Astrocyte (in vitro differentiated cells and primary cell): ENCODE measurements at regions not wholly inside any gene's neighbourhood (a gene's known extent, or its start where the extent isn't known, plus 50 kb on each side); places are given as distances from the start of the nearest gene placed in this dataset.

Experiments
- DNase-seq: peaks from one replicate; pipeline ENCODE4 v3.0.0-alpha.2; 2010; ENCODE audit warnings: low read depth
- FAIRE-seq: peaks from 2 replicates; lab custom pipeline; 2011; peaks lifted over from hg19 to GRCh38; lab: Jason Lieb, UNC
- H2AFZ ChIP-seq: 2 replicates; pipeline ENCODE4 v1.6.0; 2012; ENCODE audit warnings: low read depth, low read length, inconsistent platforms
- H3K27ac ChIP-seq: 2 replicates; pipeline ENCODE4 v1.5.1; 2011; ENCODE audit warnings: low read depth, low read length, inconsistent platforms
- H3K27me3 ChIP-seq: 2 replicates; pipeline ENCODE4 v1.6.0; 2011; ENCODE audit warnings: low read length, inconsistent platforms; ENCODE audit not compliant: insufficient read depth
- H3K36me3 ChIP-seq: 2 replicates; pipeline ENCODE4 v1.5.1; 2011; ENCODE audit warnings: low read length, inconsistent platforms; ENCODE audit not compliant: insufficient read depth
- H3K4me1 ChIP-seq: 2 replicates; pipeline ENCODE4 v1.5.1; 2011; ENCODE audit warnings: low read length, inconsistent platforms; ENCODE audit not compliant: insufficient read depth
- H3K4me2 ChIP-seq: 2 replicates; pipeline ENCODE4 v1.6.0; 2012; ENCODE audit warnings: low read length, inconsistent platforms
- H3K4me3 ChIP-seq: 2 replicates; pipeline ENCODE4 v1.5.1; 2011; ENCODE audit warnings: low read depth, mild to moderate bottlenecking, low read length, inconsistent platforms; ENCODE audit not compliant: insufficient read depth
- H3K79me2 ChIP-seq: 2 replicates; pipeline ENCODE4 v1.6.0; 2012; ENCODE audit warnings: mild to moderate bottlenecking, low read length, inconsistent platforms; ENCODE audit not compliant: insufficient read depth
- H3K9ac ChIP-seq: 2 replicates; pipeline ENCODE4 v1.6.0; 2012; ENCODE audit warnings: mild to moderate bottlenecking, low read length, inconsistent platforms
- H3K9me3 ChIP-seq: 2 replicates; pipeline ENCODE4 v1.5.1; 2012; ENCODE audit warnings: low read depth, mild to moderate bottlenecking, low read length, inconsistent platforms; ENCODE audit not compliant: insufficient read depth
- H4K20me1 ChIP-seq: 2 replicates; pipeline ENCODE4 v1.6.0; 2012; ENCODE audit warnings: low read length, inconsistent platforms; ENCODE audit not compliant: insufficient read depth
- H3K27ac Mint-ChIP-seq: one replicate; pipeline ENCODE4 v1.8.0; 2021; ENCODE audit warnings: mild to moderate bottlenecking, mixed read lengths; ENCODE audit not compliant: unreplicated experiment
- H3K27me3 Mint-ChIP-seq: one replicate; pipeline ENCODE4 v1.8.0; 2021; ENCODE audit warnings: low read depth, mixed read lengths; ENCODE audit not compliant: unreplicated experiment
- H3K36me3 Mint-ChIP-seq: one replicate; pipeline ENCODE4 v1.8.0; 2021; ENCODE audit warnings: low read depth, mixed read lengths; ENCODE audit not compliant: unreplicated experiment
- H3K4me1 Mint-ChIP-seq: one replicate; pipeline ENCODE4 v1.8.0; 2021; ENCODE audit warnings: low read depth, mixed read lengths; ENCODE audit not compliant: unreplicated experiment
- H3K4me3 Mint-ChIP-seq: one replicate; pipeline ENCODE4 v1.8.0; 2021; ENCODE audit warnings: mild to moderate bottlenecking, moderate library complexity, mixed read lengths; ENCODE audit not compliant: unreplicated experiment
- H3K9me3 Mint-ChIP-seq: one replicate; pipeline ENCODE4 v1.8.0; 2021; ENCODE audit warnings: mild to moderate bottlenecking, mixed read lengths; ENCODE audit not compliant: unreplicated experiment
- EZH2 ChIP-seq: IDR thresholded peaks from 2 replicates; pipeline ENCODE4 v1.6.1; 2012; ENCODE audit warnings: mild to moderate bottlenecking, low read length, inconsistent platforms; ENCODE audit not compliant: insufficient read depth
- TF ChIP-seq, protein P1 (sequence below): IDR thresholded peaks from 2 replicates; pipeline ENCODE4 v1.5.1; 2011; ENCODE audit warnings: low read depth, mild to moderate bottlenecking, inconsistent platforms, low read length, moderate library complexity; ENCODE audit not compliant: insufficient read depth

DNA sequence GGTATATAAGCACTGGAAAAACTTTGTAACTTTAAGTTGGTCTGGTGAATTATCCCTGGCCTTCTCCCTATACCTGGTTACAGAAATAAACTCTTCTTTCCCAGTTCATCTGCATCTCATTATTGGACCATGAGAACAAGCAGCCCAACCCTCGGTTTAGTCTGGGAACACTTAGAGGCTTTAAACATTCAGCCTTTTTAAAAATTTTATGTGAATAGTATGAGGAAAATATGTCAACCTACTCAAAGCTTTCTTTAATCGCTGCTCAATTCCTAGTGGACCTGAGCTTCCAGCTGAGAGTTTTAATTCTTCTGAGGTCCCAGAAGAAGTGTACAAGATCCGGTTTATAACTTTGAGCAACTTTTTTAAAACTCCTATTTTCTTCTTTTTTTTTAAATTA lies 358.6 kb upstream of the NOCT start:
- Histone ChIP-seq H3K4me3 (no peak overlapping the region), H3K27ac (no peak overlapping the region), H3K9ac (no peak overlapping the region), H2AFZ (no peak overlapping the region), H3K27me3 (no peaks in the 10 kb centered on the region), H4K20me1 (no peaks in the 10 kb centered on the region), H3K4me1 (peaks cover 19% of the 10 kb centered on the region), H3K9me3 (no peaks in the 10 kb centered on the region), H3K79me2 (no peaks in the 10 kb centered on the region), H3K36me3 (no peaks in the 10 kb centered on the region), H3K4me2 (no peak overlapping the region)
- Mint-ChIP-seq H3K27me3 (peaks cover 2% of the 10 kb centered on the region), H3K9me3 (no peaks in the 10 kb centered on the region), H3K36me3 (peaks cover 1% of the 10 kb centered on the region), H3K4me1 (peaks cover 25% of the 10 kb centered on the region), H3K4me3 (no peak overlapping the region), H3K27ac (no peak overlapping the region)
- FAIRE-seq (no peak), DNase-seq (no peak)
- no peak for TF ChIP-seq EZH2
- TF ChIP-seq, protein P1, sequence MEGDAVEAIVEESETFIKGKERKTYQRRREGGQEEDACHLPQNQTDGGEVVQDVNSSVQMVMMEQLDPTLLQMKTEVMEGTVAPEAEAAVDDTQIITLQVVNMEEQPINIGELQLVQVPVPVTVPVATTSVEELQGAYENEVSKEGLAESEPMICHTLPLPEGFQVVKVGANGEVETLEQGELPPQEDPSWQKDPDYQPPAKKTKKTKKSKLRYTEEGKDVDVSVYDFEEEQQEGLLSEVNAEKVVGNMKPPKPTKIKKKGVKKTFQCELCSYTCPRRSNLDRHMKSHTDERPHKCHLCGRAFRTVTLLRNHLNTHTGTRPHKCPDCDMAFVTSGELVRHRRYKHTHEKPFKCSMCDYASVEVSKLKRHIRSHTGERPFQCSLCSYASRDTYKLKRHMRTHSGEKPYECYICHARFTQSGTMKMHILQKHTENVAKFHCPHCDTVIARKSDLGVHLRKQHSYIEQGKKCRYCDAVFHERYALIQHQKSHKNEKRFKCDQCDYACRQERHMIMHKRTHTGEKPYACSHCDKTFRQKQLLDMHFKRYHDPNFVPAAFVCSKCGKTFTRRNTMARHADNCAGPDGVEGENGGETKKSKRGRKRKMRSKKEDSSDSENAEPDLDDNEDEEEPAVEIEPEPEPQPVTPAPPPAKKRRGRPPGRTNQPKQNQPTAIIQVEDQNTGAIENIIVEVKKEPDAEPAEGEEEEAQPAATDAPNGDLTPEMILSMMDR = no peak

DNA sequence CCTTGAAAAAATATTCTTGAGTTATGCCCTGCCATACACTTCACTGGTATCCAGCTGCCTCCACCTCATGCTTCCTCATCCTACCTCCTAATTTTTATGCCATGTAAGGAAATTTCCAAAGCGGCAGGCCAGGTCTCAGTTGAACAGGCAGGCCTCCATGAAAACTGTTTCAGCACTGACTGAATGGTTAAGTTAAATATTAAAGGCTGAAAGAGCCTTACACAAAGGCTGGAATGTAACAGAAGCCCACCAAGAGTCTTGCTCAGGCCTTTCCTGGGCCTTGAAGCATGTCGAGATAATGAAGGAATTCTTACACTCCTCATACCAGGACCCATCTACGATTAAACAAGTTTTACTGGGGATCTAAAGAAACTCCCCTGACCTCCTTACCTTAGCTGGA lies 359.6 kb upstream of the NOCT start:
- no peaks in the 10 kb centered on the region for H3K9me3 Mint-ChIP-seq
- DNase-seq = no peak
- no peak overlapping the region for H3K4me2 ChIP-seq

DNA sequence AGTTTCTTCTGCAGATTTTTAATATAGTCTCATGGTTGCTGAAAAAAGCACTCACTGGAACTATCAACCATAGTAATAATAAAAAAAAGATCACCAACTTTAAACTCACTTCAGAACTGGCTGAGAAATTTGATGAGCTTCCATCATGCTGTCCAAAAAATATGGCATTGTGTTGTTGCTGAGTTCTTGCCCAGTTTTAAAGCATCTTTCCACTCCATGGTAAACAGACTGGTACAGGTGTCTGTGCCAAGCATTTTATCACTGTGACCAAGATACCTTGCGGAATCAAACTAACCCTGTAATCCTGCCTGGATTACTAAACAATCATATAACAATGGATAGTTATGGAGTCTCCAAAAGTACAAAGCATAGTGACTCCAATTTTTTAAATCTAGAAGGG lies 360.3 kb upstream of the NOCT start:
- TF ChIP-seq EZH2 = no peak
- TF ChIP-seq, protein P1 = no peak
- Mint-ChIP-seq H3K4me3 (no peak overlapping the region), H3K9me3 (no peaks in the 10 kb centered on the region), H3K27ac (no peak overlapping the region), H3K4me1 (peaks cover 35% of the 10 kb centered on the region), H3K36me3 (peaks cover 1% of the 10 kb centered on the region), H3K27me3 (peaks cover 2% of the 10 kb centered on the region)
- no peaks in the 10 kb centered on the region for H4K20me1 ChIP-seq
- no peaks in the 10 kb centered on the region for H3K27me3 ChIP-seq
- no peak overlapping the region for H3K9ac ChIP-seq
- no peak for DNase-seq
- no peak overlapping the region for H3K27ac ChIP-seq
- FAIRE-seq = no peak
- no peaks in the 10 kb centered on the region for H3K36me3 ChIP-seq
- H3K4me3 ChIP-seq = no peak overlapping the region
- no peak overlapping the region for H2AFZ ChIP-seq
- no peak overlapping the region for H3K4me2 ChIP-seq
- H3K79me2 ChIP-seq = no peaks in the 10 kb centered on the region
- H3K9me3 ChIP-seq = no peaks in the 10 kb centered on the region
- H3K4me1 ChIP-seq = peaks cover 30% of the 10 kb centered on the region

More for the DNA sequence above, 359.6 kb upstream of the NOCT start:
- Histone ChIP-seq H3K9ac (no peak overlapping the region), H3K27ac (no peak overlapping the region), H2AFZ (no peak overlapping the region), H3K9me3 (no peaks in the 10 kb centered on the region), H3K4me1 (peaks cover 26% of the 10 kb centered on the region), H4K20me1 (no peaks in the 10 kb centered on the region), H3K27me3 (no peaks in the 10 kb centered on the region), H3K4me3 (no peak overlapping the region), H3K79me2 (no peaks in the 10 kb centered on the region), H3K36me3 (no peaks in the 10 kb centered on the region)
- H3K27ac Mint-ChIP-seq = no peak overlapping the region
- H3K4me1 Mint-ChIP-seq = peaks cover 34% of the 10 kb centered on the region
- TF ChIP-seq, protein P1 = no peak
- TF ChIP-seq EZH2 = no peak
- H3K27me3 Mint-ChIP-seq = peaks cover 2% of the 10 kb centered on the region
- FAIRE-seq = no peak
- no peak overlapping the region for H3K4me3 Mint-ChIP-seq
- peaks cover 1% of the 10 kb centered on the region for H3K36me3 Mint-ChIP-seq
